ENCODE measurements at regions not wholly inside any gene's neighbourhood (a gene's known extent, or its start where the extent isn't known, plus 50 kb on each side); places are given as distances from the start of the nearest gene placed in this dataset.

- no peak for TF ChIP-seq CTCF (conservative IDR thresholded peaks at IDR 0.05; ENCODE audit: low read depth, low read length)
- no peak overlapping the region for H3K4me3 ChIP-seq (ENCODE audit: low read length)
- DNase-seq (ENCODE audit: low read depth), result no peak
Observed at GRCh38 chr3:117790235-117790987, 1080.8 kb downstream of the TUSC7 start.

GRCh38 chr3:117793622-117794265 lies 1084.2 kb downstream of the TUSC7 start:
- DNase-seq (ENCODE audit: low read depth), result no peak
- H3K4me3 ChIP-seq (ENCODE audit: low read length), result no peak overlapping the region

GRCh38 chr3:117798221-117798620 lies 1088.6 kb downstream of the TUSC7 start:
- no peak for TF ChIP-seq CTCF (conservative IDR thresholded peaks at IDR 0.05; ENCODE audit: low read depth, low read length)
- no peak for DNase-seq (ENCODE audit: low read depth)
- H3K4me3 ChIP-seq (ENCODE audit: low read length), result no peak overlapping the region

More at GRCh38 chr3:117793622-117794265, 1084.2 kb downstream of the TUSC7 start:
- TF ChIP-seq CTCF (conservative IDR thresholded peaks at IDR 0.05; ENCODE audit: low read depth, low read length), result no peak

DNA sequence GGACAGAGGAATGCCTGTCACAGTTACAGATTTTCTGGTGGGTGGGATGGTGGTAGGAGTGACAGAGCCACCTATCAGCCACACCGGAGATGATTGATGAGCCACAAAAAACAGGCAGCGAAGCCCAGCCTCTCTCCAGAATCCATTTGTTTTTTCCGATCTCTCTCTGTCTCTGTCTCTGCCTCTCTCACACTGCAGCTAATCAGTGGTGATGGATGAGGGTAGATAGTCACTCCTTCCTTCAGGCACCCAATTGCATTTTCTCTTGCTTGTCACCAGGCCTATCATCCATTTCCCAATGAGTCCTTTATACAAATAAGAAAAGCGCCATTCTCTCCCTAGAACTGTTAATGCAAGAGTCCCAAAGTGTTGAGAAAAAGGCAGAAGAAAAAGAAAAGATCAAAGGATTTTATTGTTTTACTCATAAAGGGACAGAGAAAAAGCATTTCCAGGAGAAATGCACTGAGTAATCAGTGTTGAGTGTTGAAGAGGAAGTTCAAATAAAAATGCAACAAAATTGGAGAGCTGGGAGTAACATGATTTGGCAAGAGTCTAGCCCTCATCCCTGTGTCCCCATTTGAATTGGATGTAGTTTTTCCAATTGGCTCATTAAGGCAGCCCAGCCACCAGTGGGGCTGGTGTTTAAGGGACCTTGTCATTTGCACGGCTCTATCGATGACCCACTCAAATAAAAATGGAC lies 1089.3 kb downstream of the TUSC7 start:
- no peak for TF ChIP-seq CTCF (conservative IDR thresholded peaks at IDR 0.05; ENCODE audit: low read depth, low read length)
- H3K4me3 ChIP-seq (ENCODE audit: low read length), result no peak overlapping the region
- no peak for DNase-seq (ENCODE audit: low read depth)

DNA sequence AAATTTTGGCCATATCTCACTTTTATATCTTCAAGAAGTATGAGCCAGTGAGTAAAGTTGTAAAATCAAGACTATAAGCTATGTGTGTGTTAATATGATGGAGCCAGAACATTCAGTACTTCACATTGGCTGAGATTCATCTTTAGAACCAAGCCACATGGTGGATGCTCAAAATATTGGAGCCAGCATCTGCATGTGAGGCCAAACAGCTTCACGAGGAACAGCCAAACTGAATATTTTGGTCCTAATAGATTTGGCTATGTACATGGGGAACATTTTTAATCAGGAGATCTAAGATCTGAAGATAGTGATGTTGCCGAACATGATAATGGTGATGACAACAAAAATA lies 1089.8 kb downstream of the TUSC7 start:
- DNase-seq (ENCODE audit: low read depth), result no peak
- no peak for TF ChIP-seq CTCF (conservative IDR thresholded peaks at IDR 0.05; ENCODE audit: low read depth, low read length)
- no peak overlapping the region for H3K4me3 ChIP-seq (ENCODE audit: low read length)

- TF ChIP-seq CTCF (conservative IDR thresholded peaks at IDR 0.05; ENCODE audit: low read depth, low read length), result no peak
Observed at GRCh38 chr3:117801912-117802239, 1092.3 kb downstream of the TUSC7 start.

More at GRCh38 chr3:117801912-117802239, 1092.3 kb downstream of the TUSC7 start:
- no peak overlapping the region for H3K4me3 ChIP-seq (ENCODE audit: low read length)
- no peak for DNase-seq (ENCODE audit: low read depth)
